ENCODE measurements at regions not wholly inside any gene's neighbourhood (a gene's known extent, or its start where the extent isn't known, plus 50 kb on each side); places are given as distances from the start of the nearest gene placed in this dataset.

DNA sequence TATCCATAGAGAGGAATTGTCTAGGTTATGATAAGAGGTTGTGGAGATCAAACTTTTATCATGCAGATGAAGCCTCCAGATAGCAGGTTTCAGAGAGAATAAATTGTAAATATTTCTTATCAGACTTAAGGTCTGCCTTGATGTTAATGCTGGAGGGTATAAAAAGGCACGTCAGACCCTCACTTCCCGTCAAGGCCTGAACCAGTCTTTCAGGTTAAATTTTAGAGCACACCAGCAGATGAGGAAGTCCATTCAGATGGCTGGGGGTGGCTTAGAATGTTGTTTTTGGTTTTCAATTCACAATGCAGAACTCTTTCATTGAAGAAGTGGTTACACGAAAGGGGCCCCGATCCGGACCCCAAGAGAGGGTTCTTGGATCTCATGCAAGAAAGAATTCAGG, 144.4 kb upstream of the FBXO11 start:
- TF ChIP-seq, protein P1, sequence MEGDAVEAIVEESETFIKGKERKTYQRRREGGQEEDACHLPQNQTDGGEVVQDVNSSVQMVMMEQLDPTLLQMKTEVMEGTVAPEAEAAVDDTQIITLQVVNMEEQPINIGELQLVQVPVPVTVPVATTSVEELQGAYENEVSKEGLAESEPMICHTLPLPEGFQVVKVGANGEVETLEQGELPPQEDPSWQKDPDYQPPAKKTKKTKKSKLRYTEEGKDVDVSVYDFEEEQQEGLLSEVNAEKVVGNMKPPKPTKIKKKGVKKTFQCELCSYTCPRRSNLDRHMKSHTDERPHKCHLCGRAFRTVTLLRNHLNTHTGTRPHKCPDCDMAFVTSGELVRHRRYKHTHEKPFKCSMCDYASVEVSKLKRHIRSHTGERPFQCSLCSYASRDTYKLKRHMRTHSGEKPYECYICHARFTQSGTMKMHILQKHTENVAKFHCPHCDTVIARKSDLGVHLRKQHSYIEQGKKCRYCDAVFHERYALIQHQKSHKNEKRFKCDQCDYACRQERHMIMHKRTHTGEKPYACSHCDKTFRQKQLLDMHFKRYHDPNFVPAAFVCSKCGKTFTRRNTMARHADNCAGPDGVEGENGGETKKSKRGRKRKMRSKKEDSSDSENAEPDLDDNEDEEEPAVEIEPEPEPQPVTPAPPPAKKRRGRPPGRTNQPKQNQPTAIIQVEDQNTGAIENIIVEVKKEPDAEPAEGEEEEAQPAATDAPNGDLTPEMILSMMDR (IDR thresholded peaks at IDR 0.05) = no peak
- TF ChIP-seq POLR2AphosphoS5 (IDR thresholded peaks at IDR 0.05) = no peak
- no peak for TF ChIP-seq EP300 (IDR thresholded peaks at IDR 0.05)
